ENCODE measurements at regions not wholly inside any gene's neighbourhood (a gene's known extent, or its start where the extent isn't known, plus 50 kb on each side); places are given as distances from the start of the nearest gene placed in this dataset.

DNA sequence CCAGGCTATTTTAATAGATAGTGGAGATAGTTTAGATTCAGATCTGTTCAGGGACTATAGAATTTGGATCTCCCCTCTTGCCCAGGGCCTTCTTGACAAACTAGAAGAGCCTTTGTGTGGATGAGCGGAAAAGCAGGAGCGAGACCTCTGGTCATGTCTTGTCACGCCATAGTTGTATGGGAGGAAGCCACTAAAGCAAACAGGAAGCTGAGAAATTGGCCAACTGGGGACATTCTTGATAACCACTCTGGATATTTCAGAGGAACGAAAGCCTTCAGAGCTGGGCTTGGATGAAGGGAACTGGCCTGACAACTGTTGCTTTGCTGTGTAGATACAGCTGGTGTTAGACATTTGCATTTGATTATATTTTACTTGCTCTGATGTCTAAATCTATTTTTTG lies 54.1 kb upstream of the EXOC2 start:
- DNase-seq: no peak

DNA sequence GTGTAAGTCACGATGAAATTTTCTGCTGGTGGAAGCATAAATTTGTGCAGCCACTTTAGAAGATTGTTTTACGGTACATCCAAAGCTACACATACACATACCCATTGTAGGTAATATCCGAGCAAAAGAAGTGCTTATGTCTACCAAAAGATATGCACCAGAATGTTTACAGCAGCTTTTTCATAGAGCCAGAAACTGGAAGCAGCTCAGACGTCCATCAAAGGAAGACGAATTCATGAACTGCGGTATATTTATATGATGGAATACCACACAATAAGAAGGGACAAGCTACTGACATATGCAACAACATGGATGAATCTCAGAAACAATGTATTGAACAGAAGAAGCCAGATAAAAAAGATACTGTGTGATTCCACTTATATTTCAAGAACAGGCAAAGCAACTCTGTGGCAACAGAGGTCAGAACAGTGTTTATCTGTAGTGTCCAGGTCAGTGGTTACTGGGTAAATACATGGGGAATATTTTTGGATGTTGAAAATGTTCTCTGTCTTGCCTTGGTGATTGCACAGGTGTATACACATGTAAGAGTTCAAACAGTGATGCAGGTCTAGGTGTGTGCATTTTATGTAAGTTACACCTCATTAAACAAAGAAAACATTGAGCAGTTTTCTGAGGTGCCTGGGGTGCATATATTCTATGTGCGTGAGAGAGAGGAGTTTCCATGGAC lies 51.9 kb upstream of the EXOC2 start:
- DNase-seq: no peak

GRCh38 chr6:743320-744096 lies 50.6 kb upstream of the EXOC2 start:
- DNase-seq: no peak
